GM19395 (cell line): ENCODE measurements at regions not wholly inside any gene's neighbourhood (a gene's known extent, or its start where the extent isn't known, plus 50 kb on each side); places are given as distances from the start of the nearest gene placed in this dataset.

ENCODE experiments used
- ATAC-seq: cut with Tn5 transposase; IDR thresholded peaks from one replicate; pipeline ENCODE4 v1.9.1; 2021; ENCODE audit warnings: mild to moderate bottlenecking, moderate library complexity; ENCODE audit not compliant: unreplicated experiment

DNA sequence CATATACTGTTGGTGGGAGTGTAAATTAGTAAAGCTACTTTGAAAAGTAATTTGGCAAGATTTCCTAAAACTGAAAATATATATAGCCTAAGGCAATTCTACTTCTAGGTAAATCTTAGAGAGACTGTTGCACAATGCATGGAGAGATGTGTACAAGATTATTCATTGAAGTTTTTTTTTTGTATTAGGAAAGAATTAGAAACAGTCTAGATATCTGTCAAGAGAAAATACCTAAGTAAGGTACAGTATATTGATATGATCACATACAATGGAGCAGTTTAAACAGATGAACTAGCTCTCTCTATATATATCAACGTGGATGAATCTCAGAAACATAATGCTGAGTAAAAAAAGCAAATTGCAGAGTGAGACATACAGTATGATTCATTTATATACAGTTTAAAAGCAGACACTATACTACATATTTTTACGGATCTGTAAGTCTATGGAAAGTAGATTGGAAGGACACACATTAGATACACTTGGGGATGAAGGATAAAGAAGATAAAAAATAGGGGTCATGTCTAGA lies 59.3 kb upstream of the ACVR1 start:
- ATAC-seq: no peak

DNA sequence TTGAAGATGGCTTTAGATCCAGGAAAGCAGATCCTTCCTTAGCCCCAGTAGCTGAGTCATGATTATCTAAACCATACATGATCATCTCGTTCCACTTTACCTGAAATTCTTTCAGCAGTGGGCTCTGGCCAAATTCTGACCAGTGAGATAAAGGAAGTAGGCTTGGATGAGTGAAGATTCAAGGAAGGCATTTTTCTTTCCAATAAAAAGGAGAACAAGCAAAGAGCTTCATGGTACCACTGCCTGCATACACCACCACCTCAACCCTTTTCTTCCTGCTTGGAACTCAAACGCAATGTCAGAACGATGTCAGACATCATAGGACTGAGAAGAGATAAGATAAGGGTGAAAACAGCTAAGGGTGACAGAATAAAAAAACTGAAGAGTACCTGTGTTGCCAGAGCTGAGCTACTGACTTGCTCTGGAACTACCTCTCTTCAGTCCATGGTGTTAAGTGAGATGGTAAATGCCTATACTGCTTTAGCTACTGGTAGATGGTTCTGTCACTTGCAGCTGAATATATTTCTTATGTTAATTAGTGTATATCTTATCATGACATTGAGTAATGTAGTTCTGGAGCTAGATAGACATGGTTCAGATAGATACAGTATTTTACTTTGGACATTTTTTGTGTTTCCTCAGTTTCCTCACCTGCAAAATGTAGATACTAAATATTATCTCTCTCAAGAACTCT lies 58.7 kb upstream of the ACVR1 start:
- no peak for ATAC-seq

GRCh38 chr2:157933160-157933920 lies 57.2 kb upstream of the ACVR1 start:
- no peak for ATAC-seq

GRCh38 chr2:157932480-157933159 lies 56.5 kb upstream of the ACVR1 start:
- ATAC-seq: no peak

DNA sequence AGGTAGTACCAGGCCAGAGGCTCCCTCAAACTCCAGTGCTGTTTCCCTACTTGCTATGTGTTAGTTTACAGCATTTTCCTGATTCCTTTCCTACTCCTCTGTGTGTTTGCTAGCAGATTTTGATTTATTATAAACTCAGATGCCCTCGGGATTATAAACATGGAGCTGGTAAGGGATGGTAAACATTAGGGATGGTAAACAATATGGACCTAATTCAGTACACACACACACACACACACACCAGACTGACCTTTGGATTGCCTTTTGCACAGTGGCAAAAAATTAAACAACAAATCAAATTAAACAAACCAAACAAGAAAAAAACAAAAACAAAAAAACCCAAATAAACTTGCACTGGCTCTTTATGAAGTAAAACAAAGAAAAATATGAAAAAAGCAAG lies 55.4 kb upstream of the ACVR1 start:
- no peak for ATAC-seq

DNA sequence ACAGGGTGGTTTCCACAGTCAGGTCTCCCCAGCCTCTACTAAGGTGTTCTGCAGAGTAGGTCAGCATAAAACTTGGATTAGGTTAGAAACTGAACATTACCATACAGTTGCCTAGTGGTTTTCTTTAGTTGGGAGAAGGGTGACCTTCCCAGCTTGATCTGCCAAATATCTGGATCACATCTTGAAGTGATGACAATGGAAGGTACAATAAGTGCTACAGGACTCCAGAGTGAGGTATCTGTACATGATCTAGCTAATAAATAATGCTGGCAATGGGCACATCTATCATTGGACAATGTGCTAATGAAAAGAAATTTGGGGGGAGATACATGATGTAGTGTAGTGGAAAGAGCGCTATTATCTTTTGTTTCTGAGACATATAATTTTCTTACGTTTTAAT lies 54.6 kb upstream of the ACVR1 start:
- no peak for ATAC-seq

- no peak for ATAC-seq
Measured at GRCh38 chr2:157929871-157930667, 53.9 kb upstream of the ACVR1 start.

DNA sequence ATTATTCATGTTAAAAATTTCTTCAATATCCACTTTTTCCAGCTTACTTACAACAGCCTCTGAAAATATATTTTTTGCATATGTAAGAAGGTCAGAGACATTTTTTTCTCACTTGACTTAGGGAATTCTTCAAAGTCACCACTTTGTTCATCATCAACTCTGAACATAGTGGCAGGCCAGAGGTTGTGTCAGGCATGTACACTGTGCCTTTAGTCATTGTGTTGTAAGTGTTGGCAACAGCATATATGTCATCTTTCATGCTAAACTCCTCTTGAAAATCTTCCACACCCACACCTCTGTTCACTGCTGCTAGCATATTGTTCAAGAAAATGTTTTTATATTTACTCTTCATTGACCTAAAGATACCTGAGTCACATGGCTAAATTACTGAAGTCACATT lies 52.2 kb upstream of the ACVR1 start:
- ATAC-seq: no peak

DNA sequence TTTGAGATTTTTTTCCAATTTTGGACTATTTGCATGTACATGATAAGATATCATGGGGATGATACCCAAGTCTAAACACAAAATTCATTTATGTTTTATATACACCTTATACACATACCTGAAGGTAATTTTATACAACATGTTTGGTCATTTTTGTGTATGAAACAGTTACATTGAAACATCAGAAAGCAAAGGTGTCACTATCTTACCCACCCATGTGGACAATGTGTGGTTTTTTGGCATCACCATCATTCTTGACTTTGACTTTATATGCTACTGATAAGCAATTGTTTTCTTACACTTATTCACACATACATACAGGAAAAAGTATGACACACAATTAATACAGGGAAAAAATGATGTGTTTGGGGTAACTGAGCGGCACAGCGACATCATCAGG lies 51.0 kb upstream of the ACVR1 start:
- ATAC-seq: no peak
